Natural killer cell treated with Interleukin-12 subunit alpha and Interleukin-12 subunit beta and Interleukin-15 and Interleukin-18, amount 100 ng/mL, for 72 hours (primary cell): ENCODE measurements at regions not wholly inside any gene's neighbourhood (a gene's known extent, or its start where the extent isn't known, plus 50 kb on each side); places are given as distances from the start of the nearest gene placed in this dataset.

ENCODE experiments used
- ATAC-seq, 2 donors: fragments of 150-1000 bp; cut with Tn5 transposase in 1 of 2; sonication (Bioruptor Pico), chemical (Tn5 transposase) in 1 of 2; 2 replicates each; pipeline ENCODE4 v1.10.0; 2021
- DNase-seq: peaks from one replicate; pipeline ENCODE4 v3.0.0; 2022; ENCODE audit warnings: low spot score
- H3K27ac Mint-ChIP-seq, 2 donors: 1 replicate in 1 of 2; 2 replicates in 1 of 2; pipeline ENCODE4 v1.8.0; 2022; ENCODE audit warnings: mixed read lengths in 2 of 2, mild to moderate bottlenecking in 1 of 2, moderate library complexity in 1 of 2
- H3K27me3 Mint-ChIP-seq, 2 donors: 1 replicate in 1 of 2; 2 replicates in 1 of 2; pipeline ENCODE4 v1.8.0; 2022; ENCODE audit warnings: mixed read lengths in 2 of 2
- H3K36me3 Mint-ChIP-seq: one replicate; pipeline ENCODE4 v1.8.0; 2022; ENCODE audit warnings: mixed read lengths
- H3K4me1 Mint-ChIP-seq, 2 donors: 1 replicate in 1 of 2; 2 replicates in 1 of 2; pipeline ENCODE4 v1.8.0; 2022; ENCODE audit warnings: low read depth in 2 of 2, mixed read lengths in 2 of 2, mild to moderate bottlenecking in 1 of 2
- H3K4me3 Mint-ChIP-seq: one replicate; pipeline ENCODE4 v1.8.0; 2022; ENCODE audit warnings: mixed read lengths
- H3K9me3 Mint-ChIP-seq: 2 replicates; pipeline ENCODE4 v1.8.0; 2022; ENCODE audit warnings: mixed read lengths

DNA sequence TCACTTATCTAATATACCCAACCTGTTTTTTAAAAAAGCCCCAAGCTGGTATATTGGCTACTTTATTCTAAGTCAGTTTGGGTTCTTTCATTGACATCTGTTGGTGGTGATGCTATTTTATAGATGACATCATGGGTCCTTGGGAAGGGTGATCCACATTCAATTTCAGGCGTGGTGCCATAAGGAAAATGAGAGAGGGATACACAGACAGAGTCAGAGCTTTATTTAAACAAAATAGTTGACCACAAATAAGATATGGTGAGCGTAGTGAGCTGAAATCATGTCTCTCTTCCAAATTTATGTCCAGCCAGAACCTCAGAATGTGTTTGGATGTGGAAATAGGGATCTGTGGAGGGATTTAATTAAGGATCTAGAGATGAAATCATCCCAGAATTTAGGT is 302.4 kb downstream of the MAT2B start:
- peaks cover 0 to 3% of the 10 kb centered on the region in 2 donors for H3K27me3 Mint-ChIP-seq
- H3K9me3 Mint-ChIP-seq: no peaks in the 10 kb centered on the region
- no peak overlapping the region for H3K27ac Mint-ChIP-seq
- no peak for ATAC-seq
- DNase-seq: no peak
- H3K4me3 Mint-ChIP-seq: no peak overlapping the region
- no peaks in the 10 kb centered on the region for H3K36me3 Mint-ChIP-seq
- H3K4me1 Mint-ChIP-seq: no peaks in the 10 kb centered on the region

DNA sequence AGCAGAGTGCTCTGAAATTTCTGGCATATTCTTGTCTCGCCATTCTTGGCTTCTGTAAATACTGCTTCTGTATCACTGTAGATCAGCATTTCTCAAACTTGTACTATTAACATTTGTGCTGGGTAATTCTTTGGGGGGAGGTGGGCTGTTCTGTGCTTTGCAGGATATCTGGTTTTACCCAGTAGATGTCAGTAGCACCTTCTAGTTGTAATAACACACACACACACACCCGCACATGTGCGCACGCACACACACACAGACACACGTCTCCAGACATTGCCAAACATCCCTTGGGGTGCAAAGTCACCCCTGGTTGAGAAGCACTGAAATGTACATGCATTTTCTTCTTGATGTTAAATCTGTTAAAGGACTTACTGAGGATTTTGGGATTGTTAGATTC is 304.1 kb downstream of the MAT2B start:
- no peak overlapping the region for H3K4me3 Mint-ChIP-seq

DNA sequence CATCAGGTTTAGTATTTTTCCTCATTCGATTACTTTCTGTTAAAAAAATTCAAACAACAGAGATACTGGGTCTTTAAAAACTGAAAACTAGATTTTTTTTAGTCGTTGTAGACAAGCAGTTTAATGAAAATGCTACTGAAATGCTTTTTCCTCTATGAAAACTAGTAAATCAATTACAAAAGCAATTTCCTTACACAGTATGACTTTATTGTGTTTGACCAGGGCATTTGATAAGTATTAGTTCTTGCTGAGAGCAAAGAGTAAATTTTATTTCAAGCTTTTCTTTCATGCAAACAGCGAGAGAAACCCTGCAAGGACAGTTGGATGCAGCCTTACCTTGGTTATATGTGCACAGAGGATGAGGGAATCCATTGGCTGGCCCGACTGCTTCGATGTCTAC is 308.5 kb downstream of the MAT2B start:
- Mint-ChIP-seq H3K27ac (no peak overlapping the region), H3K36me3 (peaks cover 4% of the 10 kb centered on the region), H3K9me3 (peaks cover 4% of the 10 kb centered on the region), H3K4me3 (no peak overlapping the region), H3K27me3 (peaks cover 0 to 3% of the 10 kb centered on the region in 2 donors), H3K4me1 (no peaks in the 10 kb centered on the region)
- ATAC-seq (no peak), DNase-seq (no peak)

More for the DNA sequence above, 304.1 kb downstream of the MAT2B start:
- Mint-ChIP-seq H3K36me3 (no peaks in the 10 kb centered on the region), H3K9me3 (no peaks in the 10 kb centered on the region), H3K27ac (no peak overlapping the region), H3K27me3 (peaks cover 0 to 3% of the 10 kb centered on the region in 2 donors), H3K4me1 (no peaks in the 10 kb centered on the region)
- ATAC-seq (no peak), DNase-seq (no peak)

DNA sequence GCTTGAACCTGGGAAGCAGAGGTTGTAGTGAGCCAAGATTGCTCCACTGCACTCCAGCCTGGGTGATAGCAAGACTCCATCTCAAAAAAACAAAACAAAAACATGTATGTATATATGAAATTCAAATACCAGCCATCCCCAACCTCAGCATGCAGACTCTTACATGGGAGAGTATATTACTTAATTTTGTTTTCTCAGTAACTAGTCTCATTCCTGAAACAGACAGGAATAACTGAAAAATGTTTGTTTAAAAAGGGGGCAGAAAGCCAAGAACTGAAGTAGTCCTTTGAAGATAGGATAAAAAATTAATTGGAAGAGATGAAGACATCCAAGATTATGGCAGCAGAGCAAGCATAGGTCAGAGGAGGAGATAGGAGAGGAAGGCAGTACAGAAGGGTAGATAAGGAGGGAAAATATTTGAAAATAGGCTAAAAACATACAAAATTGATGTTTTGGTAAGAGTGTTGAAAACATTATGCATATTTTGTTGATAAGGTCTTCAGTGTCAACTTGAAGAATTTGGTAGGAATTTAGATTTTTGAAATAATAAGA is 309.9 kb downstream of the MAT2B start:
- ATAC-seq: no peak

DNA sequence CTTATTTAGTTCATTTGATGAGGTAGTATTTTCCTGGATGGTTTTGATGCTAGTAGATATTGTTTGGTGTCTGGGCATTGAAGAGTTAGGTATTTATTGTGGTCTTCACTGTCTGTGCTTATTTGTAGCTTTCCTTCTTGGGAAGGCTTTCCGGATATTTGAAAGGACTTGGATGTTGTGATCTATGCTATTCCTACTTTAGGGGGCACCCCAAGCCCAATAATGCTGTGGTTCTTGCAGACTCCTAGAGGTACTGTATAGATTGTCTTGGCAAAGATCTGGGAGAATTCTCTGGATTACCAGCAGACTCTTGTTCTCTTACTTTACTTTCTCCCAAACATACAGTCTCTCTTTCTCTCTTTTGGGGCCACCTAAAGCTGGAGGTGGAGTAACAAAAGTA is 315.7 kb downstream of the MAT2B start:
- ATAC-seq (no peak), DNase-seq (no peak)
- peaks cover 24% of the 10 kb centered on the region for H3K36me3 Mint-ChIP-seq
- H3K4me1 Mint-ChIP-seq: no peaks in the 10 kb centered on the region
- no peak overlapping the region for H3K4me3 Mint-ChIP-seq
- H3K9me3 Mint-ChIP-seq: peaks cover 7% of the 10 kb centered on the region
- no peak overlapping the region for H3K27ac Mint-ChIP-seq
- H3K27me3 Mint-ChIP-seq: no peaks in the 10 kb centered on the region

More for the DNA sequence above, 309.9 kb downstream of the MAT2B start:
- H3K27ac Mint-ChIP-seq: no peak overlapping the region
- peaks cover 4% of the 10 kb centered on the region for H3K9me3 Mint-ChIP-seq
- H3K27me3 Mint-ChIP-seq: peaks cover 0 to 3% of the 10 kb centered on the region in 2 donors
- DNase-seq: no peak
- H3K36me3 Mint-ChIP-seq: peaks cover 13% of the 10 kb centered on the region
- no peak overlapping the region for H3K4me3 Mint-ChIP-seq
- no peaks in the 10 kb centered on the region for H3K4me1 Mint-ChIP-seq

DNA sequence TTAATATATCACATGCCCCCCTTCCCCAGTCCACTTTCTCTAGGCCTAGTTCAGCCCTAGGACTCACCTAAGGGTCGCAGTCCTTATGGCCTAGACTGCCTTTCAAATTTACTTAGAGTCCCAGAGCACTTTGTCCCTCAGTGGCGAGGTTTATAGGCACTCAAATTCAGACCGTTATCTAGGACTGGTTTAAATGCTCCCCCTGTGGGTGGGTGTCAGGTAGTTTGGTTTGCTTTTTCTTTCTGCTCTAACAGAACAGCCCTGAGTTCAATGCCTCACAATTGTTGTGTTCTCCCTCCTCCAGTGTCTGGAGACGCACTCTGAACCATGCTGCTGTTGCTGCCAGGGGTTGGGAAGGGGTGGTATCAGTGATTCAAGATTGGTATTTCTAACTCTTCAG is 317.1 kb downstream of the MAT2B start:
- Mint-ChIP-seq H3K4me3 (no peak overlapping the region), H3K27me3 (peaks cover 0 to 2% of the 10 kb centered on the region in 2 donors), H3K4me1 (no peaks in the 10 kb centered on the region), H3K27ac (no peak overlapping the region), H3K36me3 (peaks cover 24% of the 10 kb centered on the region), H3K9me3 (peaks cover 7% of the 10 kb centered on the region)
- DNase-seq: no peak
- ATAC-seq: no peak

DNA sequence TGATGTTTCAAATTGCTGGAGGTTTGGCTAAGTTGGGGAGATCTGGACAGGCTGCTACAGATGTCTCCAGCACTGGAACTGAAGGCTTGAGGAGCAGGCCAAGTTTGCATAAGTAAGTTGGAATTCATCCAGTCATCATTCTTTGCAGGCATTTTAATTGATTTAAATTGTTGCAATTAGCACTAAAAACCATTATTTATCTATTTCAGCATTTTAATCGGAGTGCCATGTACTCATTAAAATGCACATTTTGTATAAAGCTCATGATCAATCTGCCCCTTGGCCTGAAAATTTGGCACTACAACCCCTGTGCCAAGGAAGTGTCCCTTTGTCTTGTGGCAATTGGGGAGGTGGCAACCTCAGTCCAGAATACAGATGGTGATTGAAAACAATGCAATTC is 320.2 kb downstream of the MAT2B start:
- Mint-ChIP-seq H3K4me1 (no peaks in the 10 kb centered on the region), H3K4me3 (no peak overlapping the region), H3K27me3 (peaks cover 0 to 2% of the 10 kb centered on the region in 2 donors), H3K9me3 (peaks cover 6% of the 10 kb centered on the region), H3K27ac (no peak overlapping the region), H3K36me3 (peaks cover 7% of the 10 kb centered on the region)
- DNase-seq: no peak
- ATAC-seq: no peak

DNA sequence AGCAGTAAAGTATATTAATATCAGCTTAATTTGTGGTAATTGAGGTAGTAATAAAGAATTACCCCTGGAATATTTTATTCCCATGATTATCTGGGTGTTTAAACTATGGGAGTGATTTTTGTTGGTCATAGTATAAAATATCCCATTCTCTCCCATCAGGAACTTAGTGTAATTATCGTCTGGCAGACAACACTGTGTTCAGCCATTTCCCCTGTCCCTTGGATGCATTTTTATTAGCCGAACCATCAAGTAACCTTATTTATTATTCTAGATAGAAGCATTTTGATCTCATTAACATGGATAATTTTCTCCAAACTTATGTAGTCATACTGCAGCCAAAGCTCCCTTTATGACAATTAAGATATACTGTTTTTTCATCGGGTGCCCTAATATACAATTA is 320.8 kb downstream of the MAT2B start:
- H3K36me3 Mint-ChIP-seq: peaks cover 1% of the 10 kb centered on the region
- peaks cover 0 to 2% of the 10 kb centered on the region in 2 donors for H3K27me3 Mint-ChIP-seq
- ATAC-seq: no peak
- H3K4me3 Mint-ChIP-seq: no peak overlapping the region
- DNase-seq: no peak
- H3K4me1 Mint-ChIP-seq: no peaks in the 10 kb centered on the region
- H3K27ac Mint-ChIP-seq: no peak overlapping the region
- peaks cover 3% of the 10 kb centered on the region for H3K9me3 Mint-ChIP-seq

DNA sequence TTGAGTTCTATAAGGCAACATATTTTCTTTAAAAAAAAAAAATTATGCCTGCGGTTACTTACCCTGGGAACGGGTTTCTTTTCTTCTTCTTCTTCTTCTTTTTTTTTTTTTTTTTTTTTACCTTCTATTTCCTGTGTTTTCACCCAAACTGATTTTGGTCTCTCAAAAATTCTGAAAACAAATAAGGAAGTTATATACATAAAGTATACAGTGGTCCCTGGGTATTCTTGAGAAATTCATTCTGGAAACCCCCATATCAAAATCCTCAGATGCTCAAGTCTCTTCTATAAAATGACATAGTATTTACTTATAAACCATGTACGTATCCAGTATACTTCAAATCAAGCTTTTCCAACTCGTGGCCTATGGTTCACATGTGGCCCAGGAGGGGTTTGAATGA is 326.7 kb downstream of the MAT2B start:
- Mint-ChIP-seq H3K9me3 (peaks cover 3% of the 10 kb centered on the region), H3K4me3 (no peak overlapping the region), H3K27me3 (no peaks in the 10 kb centered on the region), H3K36me3 (no peaks in the 10 kb centered on the region), H3K4me1 (no peaks in the 10 kb centered on the region), H3K27ac (no peak overlapping the region)
- DNase-seq (no peak), ATAC-seq (no peak)

DNA sequence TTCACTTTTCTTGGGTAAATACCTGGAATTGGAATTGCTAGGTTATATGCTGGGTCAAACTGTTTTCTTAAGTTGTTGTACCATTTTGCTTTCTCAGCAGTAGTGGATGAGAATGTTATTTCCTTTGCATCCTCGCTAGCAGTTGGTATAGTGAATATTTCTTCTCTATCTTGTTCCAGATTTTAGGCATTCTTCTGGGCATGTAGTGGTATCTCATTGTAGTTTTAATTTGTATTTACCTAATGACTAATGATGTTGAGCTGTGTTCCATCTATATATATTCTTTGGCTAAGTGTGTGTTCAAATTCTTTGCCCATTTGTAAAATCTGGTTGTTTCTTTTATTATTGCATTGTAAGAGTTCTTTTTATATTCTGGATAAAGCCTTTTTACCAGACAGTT is 333.3 kb downstream of the MAT2B start:
- Mint-ChIP-seq H3K27ac (no peak overlapping the region), H3K9me3 (no peaks in the 10 kb centered on the region), H3K4me1 (no peaks in the 10 kb centered on the region), H3K36me3 (no peaks in the 10 kb centered on the region), H3K4me3 (no peak overlapping the region), H3K27me3 (no peaks in the 10 kb centered on the region)
- ATAC-seq (no peak), DNase-seq (no peak)

DNA sequence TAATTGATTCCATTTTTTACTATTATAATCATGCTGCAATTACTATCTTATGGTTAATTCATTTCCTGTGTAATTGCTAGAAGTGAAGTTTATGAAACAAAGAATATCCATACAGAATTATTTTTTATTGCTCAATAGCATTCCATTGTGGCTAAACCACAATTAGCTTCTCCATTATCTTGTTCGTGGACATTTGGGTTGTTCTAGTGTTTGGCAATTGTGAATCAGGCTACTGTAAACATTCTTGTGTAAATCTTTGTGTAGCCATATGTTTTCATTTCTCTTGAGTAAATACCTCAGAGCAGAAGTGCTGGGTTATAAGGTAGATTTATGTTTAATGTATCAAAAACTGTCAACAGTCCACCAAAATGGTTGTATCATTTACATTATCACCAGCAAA is 341.1 kb downstream of the MAT2B start:
- DNase-seq (no peak), ATAC-seq (no peak)
- Mint-ChIP-seq H3K27ac (no peak overlapping the region), H3K27me3 (no peaks in the 10 kb centered on the region), H3K9me3 (no peaks in the 10 kb centered on the region), H3K36me3 (no peaks in the 10 kb centered on the region), H3K4me1 (no peaks in the 10 kb centered on the region), H3K4me3 (no peak overlapping the region)

DNA sequence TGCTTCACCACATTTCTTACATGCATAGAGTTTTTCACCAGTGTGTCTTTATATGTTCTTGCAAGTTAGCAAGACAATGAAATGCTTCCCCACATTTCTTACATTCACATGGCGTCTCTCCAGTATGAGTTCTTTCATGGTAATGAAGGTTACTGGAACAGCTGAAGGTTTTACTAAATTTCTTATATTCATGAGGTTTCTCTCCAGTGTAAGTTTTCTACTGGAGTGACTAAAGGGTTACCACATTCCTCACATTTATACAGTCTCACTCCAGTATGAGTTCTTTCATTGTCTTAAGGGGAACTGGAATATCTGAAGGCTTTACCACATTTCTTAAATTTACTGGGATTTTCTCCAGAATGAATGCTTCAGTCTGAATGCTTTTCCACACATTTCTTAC is 350.3 kb downstream of the MAT2B start:
- H3K36me3 Mint-ChIP-seq: peaks cover 22% of the 10 kb centered on the region

DNA sequence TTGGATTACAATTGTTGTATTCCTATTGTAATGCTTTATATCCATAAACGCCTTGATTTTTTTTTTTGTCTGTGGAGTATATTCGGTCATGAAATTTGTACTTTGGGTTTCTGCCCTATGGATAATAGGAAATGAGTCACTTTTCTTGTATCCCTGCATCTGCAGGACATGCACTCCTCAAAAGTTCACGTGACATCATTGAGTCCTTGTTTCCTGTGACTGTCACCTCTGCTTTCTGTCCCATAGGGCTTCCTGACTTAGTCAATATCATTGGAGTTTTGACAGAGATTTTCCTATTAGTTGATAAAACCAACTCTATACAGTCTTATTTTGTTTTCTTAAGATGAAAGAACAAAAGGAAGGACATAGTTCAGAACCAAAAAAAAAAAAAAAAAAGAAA is 356.3 kb downstream of the MAT2B start:
- ATAC-seq (no peak), DNase-seq (no peak)
- no peaks in the 10 kb centered on the region for H3K4me1 Mint-ChIP-seq
- no peaks in the 10 kb centered on the region for H3K27me3 Mint-ChIP-seq
- H3K27ac Mint-ChIP-seq: no peak overlapping the region
- H3K4me3 Mint-ChIP-seq: no peak overlapping the region
- peaks cover 2% of the 10 kb centered on the region for H3K9me3 Mint-ChIP-seq
- no peaks in the 10 kb centered on the region for H3K36me3 Mint-ChIP-seq

More for the DNA sequence above, 350.3 kb downstream of the MAT2B start:
- Mint-ChIP-seq H3K4me3 (no peak overlapping the region), H3K27ac (no peak overlapping the region), H3K27me3 (peaks cover 0 to 3% of the 10 kb centered on the region in 2 donors), H3K9me3 (peaks cover 16% of the 10 kb centered on the region), H3K4me1 (no peaks in the 10 kb centered on the region)
- no peak for ATAC-seq
- no peak for DNase-seq

DNA sequence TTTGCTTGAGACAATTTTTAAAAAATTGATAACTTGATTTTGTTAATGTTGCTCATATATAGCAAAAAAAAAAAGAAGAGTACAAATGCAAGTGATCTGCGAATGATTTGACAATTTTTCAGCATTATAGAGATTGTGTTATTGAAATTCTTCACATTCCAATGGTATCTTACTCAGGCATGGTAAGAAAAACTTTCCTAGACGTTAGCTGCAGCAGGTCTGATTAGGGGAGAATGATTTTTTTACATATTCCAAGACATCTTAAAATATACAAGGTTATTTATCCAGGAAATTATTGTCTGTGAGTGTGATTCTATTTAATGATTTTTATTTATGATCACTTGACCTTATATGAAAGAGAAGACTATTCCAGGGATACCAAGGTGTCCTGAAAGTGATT is 361.9 kb downstream of the MAT2B start:
- H3K27ac Mint-ChIP-seq: no peak overlapping the region
- H3K4me1 Mint-ChIP-seq: no peaks in the 10 kb centered on the region
- H3K4me3 Mint-ChIP-seq: no peak overlapping the region
- ATAC-seq (no peak), DNase-seq (no peak)
- peaks cover 0 to 3% of the 10 kb centered on the region in 2 donors for H3K27me3 Mint-ChIP-seq
- no peaks in the 10 kb centered on the region for H3K9me3 Mint-ChIP-seq
- H3K36me3 Mint-ChIP-seq: no peaks in the 10 kb centered on the region

DNA sequence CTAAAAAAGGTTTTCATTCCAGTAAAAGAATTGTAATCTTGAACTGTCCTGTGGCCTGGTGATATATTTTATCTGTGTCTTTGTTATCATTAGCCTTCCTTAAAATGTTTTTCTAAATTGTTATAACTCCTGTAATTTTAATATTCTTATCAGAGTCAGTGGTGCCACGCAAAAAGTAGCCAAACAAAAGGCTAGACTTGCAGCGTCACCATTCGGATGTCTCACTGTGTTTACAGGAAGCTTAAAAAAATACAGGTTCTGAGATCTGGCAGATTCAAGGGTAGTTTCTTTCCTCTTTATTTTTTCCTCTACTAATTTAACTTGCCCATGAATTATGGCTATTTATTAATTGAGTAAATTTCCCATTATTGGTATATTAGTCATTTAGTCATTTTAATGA is 362.3 kb downstream of the MAT2B start:
- no peak for ATAC-seq
- H3K27me3 Mint-ChIP-seq: peaks cover 0 to 3% of the 10 kb centered on the region in 2 donors
- H3K4me3 Mint-ChIP-seq: no peak overlapping the region
- H3K36me3 Mint-ChIP-seq: no peaks in the 10 kb centered on the region
- no peaks in the 10 kb centered on the region for H3K4me1 Mint-ChIP-seq
- no peak for DNase-seq
- H3K27ac Mint-ChIP-seq: no peak overlapping the region
- H3K9me3 Mint-ChIP-seq: no peaks in the 10 kb centered on the region
